NT2/D1 (cell line): ENCODE measurements at regions not wholly inside any gene's neighbourhood (a gene's known extent, or its start where the extent isn't known, plus 50 kb on each side); places are given as distances from the start of the nearest gene placed in this dataset.

Source experiments
- SUZ12 ChIP-seq: IDR thresholded peaks from 2 replicates; pipeline ENCODE4 v1.6.1; 2011; ENCODE audit not compliant: insufficient read length, insufficient read depth; ENCODE audit errors: extremely low read depth
- YY1 ChIP-seq: IDR thresholded peaks from 2 replicates; pipeline ENCODE4 v1.6.1; 2011; ENCODE audit not compliant: insufficient read length, insufficient read depth
- ZNF274 ChIP-seq: IDR thresholded peaks from 2 replicates; pipeline ENCODE4 v1.6.1; 2011; ENCODE audit warnings: mild to moderate bottlenecking, low read depth, low read length

GRCh38 chr6:157732416-157733161 lies 90.5 kb upstream of the SNX9 start:
- TF ChIP-seq YY1 (no peak), ZNF274 (no peak), SUZ12 (no peak)
